Breast epithelium (tissue), 3 donors: ENCODE measurements at regions not wholly inside any gene's neighbourhood (a gene's known extent, or its start where the extent isn't known, plus 50 kb on each side); places are given as distances from the start of the nearest gene placed in this dataset.

Source experiments
- POLR2A ChIP-seq: fragments of 450-650 bp; IDR thresholded peaks from one replicate; pipeline ENCODE4 v1.6.1; 2016; ENCODE audit warnings: antibody characterized with exemption, mild to moderate bottlenecking, moderate library complexity
- POLR2AphosphoS5 ChIP-seq, 3 donors: sonication (generic); formaldehyde crosslinking; IDR thresholded peaks; one replicate each; pipeline ENCODE4 v1.6.1; 2017; ENCODE audit warnings: antibody characterized with exemption in 3 of 3
- TF ChIP-seq, protein P1 (sequence below), 3 donors: fragments of 450-650 bp; IDR thresholded peaks; one replicate each; pipeline ENCODE4 v1.5.1; 2016 to 2017; ENCODE audit warnings: antibody characterized with exemption in 3 of 3, mild to moderate bottlenecking in 3 of 3, moderate library complexity in 3 of 3

DNA sequence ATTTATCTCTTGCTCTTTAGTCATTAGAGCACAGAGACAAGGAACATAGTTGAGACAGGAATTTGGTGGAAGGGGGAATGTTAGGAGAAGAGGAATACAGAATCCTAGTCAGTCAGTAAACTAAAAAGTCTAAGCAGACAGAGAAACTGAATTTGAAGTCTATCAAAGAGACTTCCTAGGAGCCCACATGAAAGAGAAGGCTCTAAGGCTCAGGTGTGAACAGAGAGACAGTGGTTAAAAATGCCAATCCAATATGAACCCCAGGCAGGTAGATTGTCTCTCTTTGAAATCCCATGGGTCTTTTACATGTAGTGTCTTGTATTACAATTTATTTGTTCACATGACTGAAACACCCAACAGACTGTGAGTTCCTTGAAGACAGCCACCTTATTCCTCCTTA is 77.8 kb upstream of the NFKB1 start:
- TF ChIP-seq, protein P1, sequence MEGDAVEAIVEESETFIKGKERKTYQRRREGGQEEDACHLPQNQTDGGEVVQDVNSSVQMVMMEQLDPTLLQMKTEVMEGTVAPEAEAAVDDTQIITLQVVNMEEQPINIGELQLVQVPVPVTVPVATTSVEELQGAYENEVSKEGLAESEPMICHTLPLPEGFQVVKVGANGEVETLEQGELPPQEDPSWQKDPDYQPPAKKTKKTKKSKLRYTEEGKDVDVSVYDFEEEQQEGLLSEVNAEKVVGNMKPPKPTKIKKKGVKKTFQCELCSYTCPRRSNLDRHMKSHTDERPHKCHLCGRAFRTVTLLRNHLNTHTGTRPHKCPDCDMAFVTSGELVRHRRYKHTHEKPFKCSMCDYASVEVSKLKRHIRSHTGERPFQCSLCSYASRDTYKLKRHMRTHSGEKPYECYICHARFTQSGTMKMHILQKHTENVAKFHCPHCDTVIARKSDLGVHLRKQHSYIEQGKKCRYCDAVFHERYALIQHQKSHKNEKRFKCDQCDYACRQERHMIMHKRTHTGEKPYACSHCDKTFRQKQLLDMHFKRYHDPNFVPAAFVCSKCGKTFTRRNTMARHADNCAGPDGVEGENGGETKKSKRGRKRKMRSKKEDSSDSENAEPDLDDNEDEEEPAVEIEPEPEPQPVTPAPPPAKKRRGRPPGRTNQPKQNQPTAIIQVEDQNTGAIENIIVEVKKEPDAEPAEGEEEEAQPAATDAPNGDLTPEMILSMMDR (IDR thresholded peaks at IDR 0.05), result no peak
- TF ChIP-seq POLR2AphosphoS5 (IDR thresholded peaks at IDR 0.05), result no peak
- no peak for TF ChIP-seq POLR2A
